Fibroblast of the conjunctiva (primary cell): ENCODE measurements at regions not wholly inside any gene's neighbourhood (a gene's known extent, or its start where the extent isn't known, plus 50 kb on each side); places are given as distances from the start of the nearest gene placed in this dataset.

Source experiments
- DNase-seq: peaks from one replicate; pipeline ENCODE4 v3.0.0-alpha.2; 2010; ENCODE audit warnings: low read depth

- DNase-seq = no peak
Measured at GRCh38 chr17:77872199-77872598, 86.3 kb upstream of the TNRC6C start.

- no peak for DNase-seq
Measured at GRCh38 chr17:77872714-77873499, 85.6 kb upstream of the TNRC6C start.

- DNase-seq = no peak
Measured at GRCh38 chr17:77873500-77874302, 84.8 kb upstream of the TNRC6C start.

- DNase-seq = no peak
Measured at GRCh38 chr17:77874303-77875050, 84.0 kb upstream of the TNRC6C start.

GRCh38 chr17:77875051-77875780 is 83.3 kb upstream of the TNRC6C start:
- no peak for DNase-seq

GRCh38 chr17:77875881-77876509 is 82.5 kb upstream of the TNRC6C start:
- DNase-seq = no peak

GRCh38 chr17:77877036-77877435 is 81.5 kb upstream of the TNRC6C start:
- no peak for DNase-seq

GRCh38 chr17:77877646-77878355 is 80.7 kb upstream of the TNRC6C start:
- no peak for DNase-seq

- no peak for DNase-seq
Measured at GRCh38 chr17:77879226-77879895, 79.1 kb upstream of the TNRC6C start.

GRCh38 chr17:77879896-77880280 is 78.6 kb upstream of the TNRC6C start:
- no peak for DNase-seq

GRCh38 chr17:77880711-77881450 is 77.6 kb upstream of the TNRC6C start:
- no peak for DNase-seq

- DNase-seq = peak; percentile 18
Measured at GRCh38 chr17:77881545-77881944, 77.0 kb upstream of the TNRC6C start.

- DNase-seq = no peak
Measured at GRCh38 chr17:77882040-77882439, 76.5 kb upstream of the TNRC6C start.

- peak; percentile 24 for DNase-seq
Measured at GRCh38 chr17:77882481-77883212, 75.9 kb upstream of the TNRC6C start.

- no peak for DNase-seq
Measured at GRCh38 chr17:77883213-77883650, 75.3 kb upstream of the TNRC6C start.

GRCh38 chr17:77884019-77884418 is 74.5 kb upstream of the TNRC6C start:
- DNase-seq = no peak

GRCh38 chr17:77884967-77885641 is 73.4 kb upstream of the TNRC6C start:
- no peak for DNase-seq
